ENCODE measurements at regions not wholly inside any gene's neighbourhood (a gene's known extent, or its start where the extent isn't known, plus 50 kb on each side); places are given as distances from the start of the nearest gene placed in this dataset.

DNA sequence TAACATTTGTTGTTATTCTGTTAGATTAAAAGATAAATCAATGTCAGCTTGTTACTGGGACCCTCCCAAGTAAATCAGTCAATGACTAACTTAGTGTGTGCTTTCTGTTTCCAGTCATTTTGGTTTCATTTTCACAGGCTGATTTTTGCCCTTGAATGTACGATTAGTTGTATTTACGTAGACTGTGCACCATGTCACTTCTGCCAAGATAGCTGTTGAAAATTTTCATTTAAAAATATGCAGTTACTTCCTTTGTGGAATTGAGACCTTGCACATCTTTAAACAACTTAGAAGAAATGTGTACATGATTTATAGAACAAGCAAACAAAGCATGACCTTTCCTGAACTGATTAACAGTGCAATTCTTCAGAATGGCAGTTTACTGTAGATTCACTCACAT is 944.8 kb upstream of the CITED2 start:
- TF ChIP-seq, protein P1, sequence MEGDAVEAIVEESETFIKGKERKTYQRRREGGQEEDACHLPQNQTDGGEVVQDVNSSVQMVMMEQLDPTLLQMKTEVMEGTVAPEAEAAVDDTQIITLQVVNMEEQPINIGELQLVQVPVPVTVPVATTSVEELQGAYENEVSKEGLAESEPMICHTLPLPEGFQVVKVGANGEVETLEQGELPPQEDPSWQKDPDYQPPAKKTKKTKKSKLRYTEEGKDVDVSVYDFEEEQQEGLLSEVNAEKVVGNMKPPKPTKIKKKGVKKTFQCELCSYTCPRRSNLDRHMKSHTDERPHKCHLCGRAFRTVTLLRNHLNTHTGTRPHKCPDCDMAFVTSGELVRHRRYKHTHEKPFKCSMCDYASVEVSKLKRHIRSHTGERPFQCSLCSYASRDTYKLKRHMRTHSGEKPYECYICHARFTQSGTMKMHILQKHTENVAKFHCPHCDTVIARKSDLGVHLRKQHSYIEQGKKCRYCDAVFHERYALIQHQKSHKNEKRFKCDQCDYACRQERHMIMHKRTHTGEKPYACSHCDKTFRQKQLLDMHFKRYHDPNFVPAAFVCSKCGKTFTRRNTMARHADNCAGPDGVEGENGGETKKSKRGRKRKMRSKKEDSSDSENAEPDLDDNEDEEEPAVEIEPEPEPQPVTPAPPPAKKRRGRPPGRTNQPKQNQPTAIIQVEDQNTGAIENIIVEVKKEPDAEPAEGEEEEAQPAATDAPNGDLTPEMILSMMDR (IDR thresholded peaks at IDR 0.05) = no peak
- no peak for TF ChIP-seq ZFX (IDR thresholded peaks at IDR 0.05; ENCODE audit: borderline replicate concordance)
